ENCODE measurements at regions not wholly inside any gene's neighbourhood (a gene's known extent, or its start where the extent isn't known, plus 50 kb on each side); places are given as distances from the start of the nearest gene placed in this dataset.

DNA sequence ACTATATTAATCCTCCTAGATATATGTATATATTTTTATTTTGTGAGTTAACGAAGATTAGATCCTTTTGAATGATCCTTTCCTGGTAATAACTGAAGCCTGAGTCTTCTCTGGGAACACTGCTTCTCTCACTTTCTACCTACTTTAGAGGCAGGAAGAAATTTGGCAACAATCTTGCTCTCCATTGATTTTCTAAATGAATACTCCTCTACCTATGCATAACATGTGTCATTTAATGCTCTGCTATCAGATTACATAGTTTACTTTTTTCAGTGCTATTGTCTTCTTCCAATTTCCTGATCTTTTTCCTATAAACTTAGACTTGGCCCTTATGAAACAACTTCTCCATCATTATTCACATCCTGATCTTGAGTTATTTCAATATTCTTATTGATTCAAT is 60.4 kb upstream of the PDHA2 start:
- Histone ChIP-seq H3K27me3 (ENCODE audit: control insufficient read depth, insufficient read depth, low read length) (no peaks in the 10 kb centered on the region), H2AFZ (replicated peaks; ENCODE audit: low read length, poor library complexity) (no peak overlapping the region), H2BK20ac (ENCODE audit: low read depth, low read length) (no peak overlapping the region), H3K4me2 (ENCODE audit: low read depth, low read length) (no peak overlapping the region), H2AK9ac (replicated peaks; ENCODE audit: low read depth, low read length, poor library complexity) (no peak overlapping the region), H4K20me1 (ENCODE audit: insufficient read depth, low read length) (no peaks in the 10 kb centered on the region), H4K5ac (ENCODE audit: low read depth, low read length) (no peak overlapping the region), H3K18ac (ENCODE audit: low read depth, low read length) (no peak overlapping the region), H3K9ac (ENCODE audit: low read depth, low read length) (no peak overlapping the region), H2AK5ac (ENCODE audit: low read depth, low read length) (no peak overlapping the region), H3K4me3 (ENCODE audit: insufficient read depth, low read depth, low read length) (no peak overlapping the region), H3K4me1 (ENCODE audit: control insufficient read depth, insufficient read depth, low read length) (no peaks in the 10 kb centered on the region), H3K36me3 (ENCODE audit: control insufficient read depth, insufficient read depth, low read length) (no peaks in the 10 kb centered on the region), H3K9me1 (ENCODE audit: insufficient read depth, low read length) (no peaks in the 10 kb centered on the region), H3K56ac (ENCODE audit: extremely low read depth, insufficient read depth, low read length) (no peak overlapping the region), H2BK120ac (ENCODE audit: low read depth, low read length) (no peak overlapping the region), H3K23ac (ENCODE audit: low read depth, low read length) (no peak overlapping the region), H3K9me3 (ENCODE audit: control insufficient read depth, insufficient read depth, low read length) (no peaks in the 10 kb centered on the region), H3K4ac (ENCODE audit: low read depth, low read length) (no peak overlapping the region), H4K8ac (ENCODE audit: low read depth in 2 of 2, low read length in 2 of 2) (no peak overlapping the region), H2BK5ac (ENCODE audit: low read depth, low read length, poor library complexity, severe bottlenecking) (no peak overlapping the region), H3K27ac (ENCODE audit: insufficient read depth, low read length) (no peak overlapping the region), H2BK15ac (ENCODE audit: low read depth, low read length) (no peak overlapping the region), H3K79me1 (ENCODE audit: low read depth in 1 of 2, low read length in 2 of 2) (no peaks in the 10 kb centered on the region), H3K14ac (replicated peaks; ENCODE audit: low read depth, low read length) (no peak overlapping the region), H4K91ac (ENCODE audit: insufficient read depth, low read depth, low read length) (no peak overlapping the region)
- in situ Hi-C loops (cut with MboI; ENCODE audit: low sequenced_read_pairs) = no loop called here
- dilution Hi-C loops (cut with HindIII; ENCODE audit: low sequenced_read_pairs, unreplicated experiment) = no loop called here
- ChIA-PET POLR2A (ENCODE audit: unreplicated experiment) (no interaction called here), CTCF (no interaction called here)
- intact Hi-C loops (cut with micrococcal nuclease) = no loop called here
- ATAC-seq (ENCODE audit: low read depth) (no peak), DNase-seq (no peak)
- BruUV-seq (replicated peaks) = no TSS peak
- WGBS, 2 experiments (ENCODE audit: extremely low coverage in 2 of 2, insufficient read length in 1 of 2) = no CpG with 5 or more reads among the region's 1 CpG
- no peak for TF ChIP-seq CEBPB (IDR thresholded peaks at IDR 0.05; ENCODE audit: low read depth, low read length)
- TF ChIP-seq RFX5 (IDR thresholded peaks at IDR 0.05; ENCODE audit: low read depth, low read length) = no peak
- TF ChIP-seq RCOR1 (IDR thresholded peaks at IDR 0.05; ENCODE audit: insufficient replicate concordance, low read length) = no peak
- TF ChIP-seq BHLHE40 (IDR thresholded peaks at IDR 0.05; ENCODE audit: low read depth, low read length) = no peak
- TF ChIP-seq, protein P1, sequence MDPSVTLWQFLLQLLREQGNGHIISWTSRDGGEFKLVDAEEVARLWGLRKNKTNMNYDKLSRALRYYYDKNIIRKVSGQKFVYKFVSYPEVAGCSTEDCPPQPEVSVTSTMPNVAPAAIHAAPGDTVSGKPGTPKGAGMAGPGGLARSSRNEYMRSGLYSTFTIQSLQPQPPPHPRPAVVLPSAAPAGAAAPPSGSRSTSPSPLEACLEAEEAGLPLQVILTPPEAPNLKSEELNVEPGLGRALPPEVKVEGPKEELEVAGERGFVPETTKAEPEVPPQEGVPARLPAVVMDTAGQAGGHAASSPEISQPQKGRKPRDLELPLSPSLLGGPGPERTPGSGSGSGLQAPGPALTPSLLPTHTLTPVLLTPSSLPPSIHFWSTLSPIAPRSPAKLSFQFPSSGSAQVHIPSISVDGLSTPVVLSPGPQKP (IDR thresholded peaks at IDR 0.05; ENCODE audit: borderline replicate concordance, low read depth, low read length) = no peak
- TF ChIP-seq MAZ (IDR thresholded peaks at IDR 0.05; ENCODE audit: borderline replicate concordance, low read depth, low read length) = no peak
- TF ChIP-seq NFE2L2 (IDR thresholded peaks at IDR 0.05; ENCODE audit: low read depth, low read length) = no peak
- no peak for TF ChIP-seq POLR2A (IDR thresholded peaks at IDR 0.05; ENCODE audit: low read depth, low read length)
- TF ChIP-seq, protein P2, sequence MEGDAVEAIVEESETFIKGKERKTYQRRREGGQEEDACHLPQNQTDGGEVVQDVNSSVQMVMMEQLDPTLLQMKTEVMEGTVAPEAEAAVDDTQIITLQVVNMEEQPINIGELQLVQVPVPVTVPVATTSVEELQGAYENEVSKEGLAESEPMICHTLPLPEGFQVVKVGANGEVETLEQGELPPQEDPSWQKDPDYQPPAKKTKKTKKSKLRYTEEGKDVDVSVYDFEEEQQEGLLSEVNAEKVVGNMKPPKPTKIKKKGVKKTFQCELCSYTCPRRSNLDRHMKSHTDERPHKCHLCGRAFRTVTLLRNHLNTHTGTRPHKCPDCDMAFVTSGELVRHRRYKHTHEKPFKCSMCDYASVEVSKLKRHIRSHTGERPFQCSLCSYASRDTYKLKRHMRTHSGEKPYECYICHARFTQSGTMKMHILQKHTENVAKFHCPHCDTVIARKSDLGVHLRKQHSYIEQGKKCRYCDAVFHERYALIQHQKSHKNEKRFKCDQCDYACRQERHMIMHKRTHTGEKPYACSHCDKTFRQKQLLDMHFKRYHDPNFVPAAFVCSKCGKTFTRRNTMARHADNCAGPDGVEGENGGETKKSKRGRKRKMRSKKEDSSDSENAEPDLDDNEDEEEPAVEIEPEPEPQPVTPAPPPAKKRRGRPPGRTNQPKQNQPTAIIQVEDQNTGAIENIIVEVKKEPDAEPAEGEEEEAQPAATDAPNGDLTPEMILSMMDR (conservative IDR thresholded peaks at IDR 0.05; ENCODE audit: low read depth, low read length) = no peak
- no peak for TF ChIP-seq MXI1 (IDR thresholded peaks at IDR 0.05; ENCODE audit: borderline replicate concordance, low read depth, low read length)
- TF ChIP-seq, protein P3, sequence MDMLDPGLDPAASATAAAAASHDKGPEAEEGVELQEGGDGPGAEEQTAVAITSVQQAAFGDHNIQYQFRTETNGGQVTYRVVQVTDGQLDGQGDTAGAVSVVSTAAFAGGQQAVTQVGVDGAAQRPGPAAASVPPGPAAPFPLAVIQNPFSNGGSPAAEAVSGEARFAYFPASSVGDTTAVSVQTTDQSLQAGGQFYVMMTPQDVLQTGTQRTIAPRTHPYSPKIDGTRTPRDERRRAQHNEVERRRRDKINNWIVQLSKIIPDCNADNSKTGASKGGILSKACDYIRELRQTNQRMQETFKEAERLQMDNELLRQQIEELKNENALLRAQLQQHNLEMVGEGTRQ (IDR thresholded peaks at IDR 0.05; ENCODE audit: low read depth, low read length) = no peak
- TF ChIP-seq CHD1 (IDR thresholded peaks at IDR 0.05; ENCODE audit: low read depth, low read length) = no peak
